HCT116 (cell line): ENCODE measurements at regions not wholly inside any gene's neighbourhood (a gene's known extent, or its start where the extent isn't known, plus 50 kb on each side); places are given as distances from the start of the nearest gene placed in this dataset.

Source experiments
- ATAC-seq: fragments of 200-7000 bp; cut with Tn5 transposase; 2 replicates; pipeline ENCODE4 v1.9.1; 2020; ENCODE audit warnings: mild to moderate bottlenecking, moderate library complexity
- BruUV-seq: library from RNA; stranded (reverse); fragments of 400-500 nt; replicated peaks from 2 replicates; lab custom pipeline; 2021; lab: Mats Ljungman, UMichigan
- CTCF ChIA-PET: fragments of 300-600 bp; sonication (Branson Sonifier 250); formaldehyde crosslinking; loops from one replicate; lab custom pipeline; 2021; ENCODE audit warnings: antibody characterized with exemption; lab: Charles Lee
- POLR2A ChIA-PET: fragments of 300-600, 350-600 bp; sonication (Branson Sonifier 250); formaldehyde crosslinking; loops from one replicate; lab custom pipeline; 2021; ENCODE audit warnings: antibody characterized with exemption; lab: Charles Lee
- RAD21 ChIA-PET, 2 experiments: fragments of 300-600 bp; sonication (Branson Sonifier 250); formaldehyde crosslinking; loops; one replicate each; lab custom pipeline; 2023; ENCODE audit warnings: low total read pairs in 2 of 2; ENCODE audit not compliant: uncharacterized antibody in 2 of 2, unreplicated experiment in 2 of 2, low non-redundant PET in 1 of 2; lab: Charles Lee
- DNase-seq: peaks from one replicate; pipeline ENCODE4 v3.0.0-alpha.2; 2010; ENCODE audit warnings: low read depth, low spot score
- H2AFZ ChIP-seq: fragments of 200-600 bp; shearing (Covaris generic), sonication (generic); 2 replicates; pipeline ENCODE4 v1.6.1; 2017; ENCODE audit warnings: low read depth, mixed run types, mixed read lengths, antibody characterized with exemption, low read length; ENCODE audit not compliant: poor library complexity, severe bottlenecking
- H3K27ac ChIP-seq: 2 replicates; pipeline ENCODE4 v1.5.1; 2012; ENCODE audit warnings: low read depth, low read length
- H3K27me3 ChIP-seq: fragments of 200-600 bp; sonication (generic); 2 replicates; pipeline ENCODE4 v1.6.1; 2016; ENCODE audit warnings: mixed run types, low read length, mixed read lengths; ENCODE audit not compliant: insufficient read depth
- H3K36me3 ChIP-seq, 2 experiments: fragments of 200-500 bp in 1 of 2; fragments of 200-600 bp in 1 of 2; sonication (Bioruptor generic) in 1 of 2; sonication (generic) in 1 of 2; 2 replicates each; pipeline versions ENCODE4 v1.5.1 to v1.6.1; 2014 to 2016; ENCODE audit warnings: low read length in 2 of 2, inconsistent platforms in 1 of 2, mixed read lengths in 1 of 2, mixed run types in 1 of 2; ENCODE audit not compliant: insufficient read depth in 2 of 2, control insufficient read depth in 1 of 2
- H3K4me1 ChIP-seq, 2 experiments: fragments of 200-600 bp in 1 of 2; sonication (generic) in 1 of 2; 2 replicates each; pipeline versions ENCODE4 v1.5.1 to v1.6.1; 2012 to 2017; ENCODE audit warnings: low read length in 2 of 2, inconsistent platforms in 1 of 2, mild to moderate bottlenecking in 1 of 2, mixed read lengths in 1 of 2, mixed run types in 1 of 2, moderate library complexity in 1 of 2; ENCODE audit not compliant: insufficient read depth in 2 of 2, control insufficient read depth in 1 of 2
- H3K4me2 ChIP-seq: fragments of 200-600 bp; sonication (generic); 2 replicates; pipeline ENCODE4 v1.6.1; 2017; ENCODE audit warnings: mixed run types, low read length, mixed read lengths
- H3K4me3 ChIP-seq, 2 experiments: fragments of 200-600 bp in 1 of 2; sonication (generic) in 1 of 2; replicated peaks in 1 of 2; 2 replicates each; pipeline ENCODE4 v1.5.1; 2011 to 2016; ENCODE audit warnings: low read length in 2 of 2, control low read depth in 1 of 2, low read depth in 1 of 2, mild to moderate bottlenecking in 1 of 2, mixed read lengths in 1 of 2, mixed run types in 1 of 2
- H3K79me2 ChIP-seq: fragments of 200-600 bp; sonication (generic); 2 replicates; pipeline ENCODE4 v1.6.1; 2017; ENCODE audit warnings: mild to moderate bottlenecking, mixed run types, low read length, moderate library complexity, mixed read lengths; ENCODE audit not compliant: insufficient read depth
- H3K9ac ChIP-seq: fragments of 200-600 bp; sonication (generic); 2 replicates; pipeline ENCODE4 v1.6.1; 2016; ENCODE audit warnings: low read length, mixed read lengths
- H3K9me2 ChIP-seq: fragments of 200-600 bp; sonication (generic), shearing (Covaris generic); 2 replicates; pipeline ENCODE4 v1.6.1; 2017; ENCODE audit warnings: mixed run types, mild to moderate bottlenecking, moderate library complexity; ENCODE audit not compliant: insufficient read depth
- H3K9me3 ChIP-seq, 2 experiments: fragments of 200-500 bp in 1 of 2; fragments of 200-600 bp in 1 of 2; sonication (Bioruptor generic) in 1 of 2; sonication (generic) in 1 of 2; 2 replicates each; pipeline ENCODE4 v1.6.1; 2014 to 2017; ENCODE audit warnings: low read length in 2 of 2, mixed read lengths in 2 of 2, inconsistent platforms in 1 of 2, low read depth in 1 of 2, mild to moderate bottlenecking in 1 of 2, mixed run types in 1 of 2, moderate library complexity in 1 of 2; ENCODE audit not compliant: control insufficient read depth in 1 of 2, insufficient read depth in 1 of 2
- H4K20me1 ChIP-seq: fragments of 200-600 bp; sonication (generic), shearing (Covaris generic); 2 replicates; pipeline ENCODE4 v1.6.1; 2017; ENCODE audit warnings: mixed run types, mild to moderate bottlenecking, moderate library complexity; ENCODE audit not compliant: insufficient read depth
- ATF3 ChIP-seq: IDR thresholded peaks from 2 replicates; pipeline ENCODE4 v1.6.1; 2012
- CBX3 ChIP-seq: IDR thresholded peaks from 2 replicates; pipeline ENCODE4 v1.6.1; 2012; ENCODE audit warnings: low read depth
- CEBPB ChIP-seq: IDR thresholded peaks from 2 replicates; pipeline ENCODE4 v1.6.1; 2012; ENCODE audit warnings: low read depth
- CTCF ChIP-seq, 3 experiments: fragments of 200-600 bp in 1 of 3; sonication (generic) in 1 of 3; IDR thresholded peaks in 2 of 3; conservative IDR thresholded peaks in 1 of 3; 2 replicates each; pipeline ENCODE4 v1.5.1; 2012 to 2017; ENCODE audit warnings: low read depth in 2 of 3, low read length in 2 of 3, antibody characterized with exemption in 1 of 3, borderline replicate concordance in 1 of 3, control low read depth in 1 of 3, mild to moderate bottlenecking in 1 of 3, mixed read lengths in 1 of 3, mixed run types in 1 of 3, moderate library complexity in 1 of 3; ENCODE audit not compliant: insufficient read depth in 1 of 3
- EGR1 ChIP-seq: IDR thresholded peaks from 2 replicates; pipeline ENCODE4 v1.6.1; 2012; ENCODE audit warnings: low read depth
- ELF1 ChIP-seq: IDR thresholded peaks from 2 replicates; pipeline ENCODE4 v1.6.1; 2012; ENCODE audit warnings: low read depth, borderline replicate concordance
- EZH2 ChIP-seq: fragments of 200-600 bp; sonication (generic); IDR thresholded peaks from 2 replicates; pipeline ENCODE4 v1.6.1; 2017; ENCODE audit warnings: antibody characterized with exemption, mixed run types
- EZH2phosphoT487 ChIP-seq: fragments of 200-600 bp; IDR thresholded peaks from 2 replicates; pipeline ENCODE4 v1.6.1; 2018; ENCODE audit warnings: antibody characterized with exemption, borderline replicate concordance
- FOSL1 ChIP-seq: IDR thresholded peaks from 2 replicates; pipeline ENCODE4 v1.6.1; 2012; ENCODE audit warnings: low read depth
- JUND ChIP-seq: IDR thresholded peaks from 2 replicates; pipeline ENCODE4 v1.6.1; 2012
- MAX ChIP-seq: IDR thresholded peaks from 2 replicates; pipeline ENCODE4 v1.6.1; 2012
- REST ChIP-seq: IDR thresholded peaks from 2 replicates; pipeline ENCODE4 v1.6.1; 2012; ENCODE audit warnings: low read depth
- YY1 ChIP-seq: IDR thresholded peaks from 2 replicates; pipeline ENCODE4 v1.6.1; 2011; ENCODE audit warnings: low read length, low read depth, moderate library complexity, mild to moderate bottlenecking; ENCODE audit not compliant: insufficient replicate concordance; ENCODE audit errors: extremely low read depth
- ZFX ChIP-seq: fragments of 450-650 bp; IDR thresholded peaks from 2 replicates; pipeline ENCODE4 v1.6.1; 2017
- intact Hi-C: fragments of 100-400 bp; cut with micrococcal nuclease; formaldehyde crosslinking; loops from 2 replicates; pipeline ENCODE4 v1.10.0; 2022

- Histone ChIP-seq H3K36me3 (no peaks in the 10 kb centered on the region), H3K9ac (no peak overlapping the region), H3K27me3 (peaks cover 16% of the 10 kb centered on the region; the same call in 1 of the 2 replicates), H3K79me2 (no peaks in the 10 kb centered on the region), H3K4me1 (peaks cover 4 to 10% of the 10 kb centered on the region in 2 experiments; a peak in 3 of 4 replicates), H4K20me1 (no peaks in the 10 kb centered on the region), H2AFZ (no peak overlapping the region), H3K9me3 (no peaks in the 10 kb centered on the region), H3K4me2 (no peak overlapping the region), H3K4me3 (no peak overlapping the region), H3K27ac (no peak overlapping the region), H3K9me2 (no peaks in the 10 kb centered on the region)
- ChIA-PET RAD21 (no interaction called here), CTCF (no interaction called here), POLR2A (no interaction called here)
- no peak for ATAC-seq
- DNase-seq, result no peak
- TF ChIP-seq CTCF (IDR thresholded peaks at IDR 0.05 in 2 of 3, conservative IDR thresholded peaks at IDR 0.05 in 1 of 3; ENCODE audit: borderline replicate concordance in 1 of 3, insufficient read depth in 1 of 3, low read depth in 2 of 3, low read length in 2 of 3), result 0 out of 6 replicates have a peak, but pooled peaks of 1 of the 3 experiments have one; percentile 0
- no peak for TF ChIP-seq YY1
- intact Hi-C loops, result no loop called here
- BruUV-seq, result no TSS peak
These were observed 151.3 kb downstream of the GAS1 start for GRCh38 chr9:86795823-86796553.

GRCh38 chr9:86795047-86795442 lies 152.3 kb downstream of the GAS1 start:
- ChIA-PET POLR2A (no interaction called here), RAD21 (no interaction called here), CTCF (no interaction called here)
- DNase-seq, result no peak
- BruUV-seq, result no TSS peak
- Histone ChIP-seq H3K36me3 (no peaks in the 10 kb centered on the region), H3K9me2 (no peaks in the 10 kb centered on the region), H2AFZ (no peak overlapping the region), H3K4me2 (no peak overlapping the region), H3K9ac (no peak overlapping the region), H3K79me2 (no peaks in the 10 kb centered on the region), H4K20me1 (no peaks in the 10 kb centered on the region), H3K4me1 (peaks cover 4 to 10% of the 10 kb centered on the region in 2 experiments; a peak in 3 of 4 replicates), H3K4me3 (no peak overlapping the region), H3K27ac (no peak overlapping the region), H3K9me3 (no peaks in the 10 kb centered on the region), H3K27me3 (peaks cover 24% of the 10 kb centered on the region; the same call in 1 of the 2 replicates)
- intact Hi-C loops, result no loop called here
- no peak for ATAC-seq
- no peak for TF ChIP-seq ZFX
- TF ChIP-seq FOSL1, result no peak
- no peak for TF ChIP-seq REST
- TF ChIP-seq MAX, result no peak
- TF ChIP-seq EGR1, result no peak
- no peak for TF ChIP-seq ATF3
- TF ChIP-seq ELF1, result no peak
- no peak for TF ChIP-seq CEBPB
- TF ChIP-seq EZH2, result no peak
- no peak for TF ChIP-seq CBX3
- no peak for TF ChIP-seq JUND
- no peak for TF ChIP-seq EZH2phosphoT487
